DOHH2 (cell line): ENCODE measurements at regions not wholly inside any gene's neighbourhood (a gene's known extent, or its start where the extent isn't known, plus 50 kb on each side); places are given as distances from the start of the nearest gene placed in this dataset.

Source experiments
- CTCF ChIP-seq: fragments of 200-600 bp; sonication (generic); IDR thresholded peaks from one replicate; pipeline ENCODE4 v1.5.1; 2014; ENCODE audit warnings: antibody characterized with exemption, mild to moderate bottlenecking, low read depth, low read length; ENCODE audit not compliant: poor library complexity, severe bottlenecking
- EZH2phosphoT487 ChIP-seq: fragments of 200-600 bp; sonication (generic); IDR thresholded peaks from 2 replicates; pipeline ENCODE4 v1.6.1; 2017; ENCODE audit warnings: borderline replicate concordance, mild to moderate bottlenecking, antibody characterized with exemption, low read length, moderate library complexity, mixed read lengths

- TF ChIP-seq CTCF = no peak
- TF ChIP-seq EZH2phosphoT487 = no peak
Observed at GRCh38 chr4:121227341-121227792, 63.2 kb upstream of the TNIP3 start.
